KBM-7 (cell line): ENCODE measurements at regions not wholly inside any gene's neighbourhood (a gene's known extent, or its start where the extent isn't known, plus 50 kb on each side); places are given as distances from the start of the nearest gene placed in this dataset.

Experiments
- DNase-seq: peaks from one replicate; pipeline ENCODE4 v3.0.0-alpha.2; 2015
- in situ Hi-C: fragments of 300-500 bp; cut with MboI; formaldehyde crosslinking; loops from 2 replicates; pipeline ENCODE4 v1.14.3; 2020; ENCODE audit warnings: low sequenced_read_pairs, low pct_unique_long_range_greater_than_20kb, mixed read lengths

GRCh38 chr1:104387716-104388508 lies 638.2 kb downstream of the AMY1C start:
- DNase-seq, result peak; percentile 62
- in situ Hi-C loops, result no loop called here

- in situ Hi-C loops, result no loop called here
- no peak for DNase-seq
Observed at GRCh38 chr1:104392552-104392951, 642.9 kb downstream of the AMY1C start.

GRCh38 chr1:104402178-104402577 lies 652.5 kb downstream of the AMY1C start:
- in situ Hi-C loops, result no loop called here
- DNase-seq, result no peak

DNA sequence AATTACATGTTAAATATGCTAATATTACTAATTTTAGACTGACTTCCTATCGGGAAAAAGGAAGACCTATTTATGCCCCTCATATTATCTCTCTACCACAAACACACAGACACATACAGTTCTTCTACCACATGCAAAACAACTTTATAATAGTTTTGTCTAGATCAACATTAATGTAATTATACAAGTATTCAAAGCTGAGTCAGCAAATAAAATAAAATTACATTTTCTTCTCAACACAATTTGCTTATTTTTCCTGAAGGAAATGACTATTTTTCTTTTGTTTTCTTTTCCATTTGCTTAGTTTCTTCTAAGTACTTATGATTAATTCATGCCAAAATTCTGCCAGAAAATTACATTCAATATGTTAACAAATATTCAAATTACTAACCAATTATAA lies 654.2 kb downstream of the AMY1C start:
- no peak for DNase-seq
- in situ Hi-C loops, result no loop called here

- no peak for DNase-seq
- in situ Hi-C loops, result no loop called here
Observed at GRCh38 chr1:104406728-104407127, 657.0 kb downstream of the AMY1C start.

DNA sequence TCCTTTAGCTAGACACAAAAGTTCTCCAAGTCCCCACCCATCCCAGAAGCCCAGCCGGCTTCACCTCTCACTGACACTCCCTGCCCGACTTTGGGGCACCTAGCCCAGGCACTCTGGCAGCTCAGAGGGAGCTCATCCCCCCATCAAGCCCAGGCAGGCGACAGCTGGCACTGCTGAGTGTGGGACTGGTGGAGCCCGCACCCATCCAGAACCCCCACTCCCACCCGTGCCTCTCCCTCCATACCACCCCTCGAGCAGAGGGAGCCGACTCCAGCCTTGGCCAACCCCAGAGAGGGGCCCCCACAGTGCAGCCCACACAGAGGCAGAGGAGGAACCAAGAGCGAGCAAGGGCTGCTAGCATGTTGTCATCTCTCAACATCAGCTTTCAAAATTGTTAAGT lies 658.6 kb downstream of the AMY1C start:
- DNase-seq, result no peak
- in situ Hi-C loops, result no loop called here

DNA sequence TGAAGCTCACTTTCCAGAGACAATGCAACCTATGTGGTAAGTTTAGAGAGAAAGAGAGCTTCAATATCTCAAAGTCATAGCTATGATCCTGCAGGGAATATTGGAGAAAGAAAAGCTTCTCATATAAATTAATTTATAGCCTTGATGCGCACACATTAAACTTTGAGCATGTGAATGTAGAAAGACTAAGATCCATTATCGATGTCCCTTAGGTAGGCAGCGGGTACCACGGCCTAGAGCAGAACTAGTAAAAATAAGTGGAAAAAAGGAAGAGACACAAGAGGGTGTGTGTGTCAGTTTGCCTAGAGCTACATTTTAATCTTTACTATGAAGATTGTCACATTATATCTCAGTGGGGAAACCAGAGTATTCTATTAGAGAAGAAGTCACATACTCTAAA lies 685.6 kb downstream of the AMY1C start:
- no peak for DNase-seq
- in situ Hi-C loops, result no loop called here

GRCh38 chr1:104440011-104440410 lies 690.3 kb downstream of the AMY1C start:
- in situ Hi-C loops, result no loop called here
- no peak for DNase-seq

DNA sequence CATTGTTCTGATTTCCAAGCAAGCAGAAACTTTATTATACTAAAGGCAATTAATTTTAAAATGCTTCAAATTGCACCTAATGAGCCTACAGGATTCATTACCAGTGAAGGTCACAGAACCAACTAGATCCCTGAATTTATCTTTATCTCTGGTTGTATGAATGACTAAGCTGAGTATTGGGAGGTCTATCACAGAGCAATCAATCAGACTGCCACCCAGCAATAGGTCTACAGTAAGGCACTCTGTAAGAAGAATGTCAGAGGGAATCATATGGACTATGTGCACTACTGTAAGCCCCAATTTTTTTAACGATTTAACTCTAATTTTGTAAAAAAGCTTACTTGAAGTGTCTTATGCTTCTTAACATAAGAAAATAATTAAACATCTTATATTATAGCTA lies 707.0 kb downstream of the AMY1C start:
- in situ Hi-C loops, result no loop called here
- DNase-seq, result no peak

- DNase-seq, result peak; percentile 53
- in situ Hi-C loops, result no loop called here
Observed at GRCh38 chr1:104459886-104460285, 710.2 kb downstream of the AMY1C start.

DNA sequence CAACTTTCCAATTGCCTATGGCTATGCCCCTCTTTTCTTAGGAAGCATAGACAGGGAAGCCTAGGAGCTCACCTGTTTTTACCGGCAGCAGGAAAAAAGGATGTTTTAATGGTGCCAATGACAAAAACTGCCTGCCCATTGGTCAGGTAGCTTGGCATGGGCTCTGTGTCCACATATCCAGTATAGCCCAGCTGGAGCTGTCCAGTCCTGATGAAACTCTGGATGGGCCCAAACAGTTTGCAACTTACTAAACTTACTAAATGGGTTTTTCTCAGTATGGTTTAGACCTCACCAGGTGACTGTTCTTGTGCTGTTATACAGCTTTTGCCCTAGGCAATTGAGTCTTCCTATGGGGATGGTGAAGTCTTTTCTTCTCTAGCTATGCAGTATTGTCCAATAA lies 711.2 kb downstream of the AMY1C start:
- in situ Hi-C loops, result no loop called here
- no peak for DNase-seq

GRCh38 chr1:104463126-104463697 lies 713.5 kb downstream of the AMY1C start:
- in situ Hi-C loops, result no loop called here
- DNase-seq, result no peak

- in situ Hi-C loops, result no loop called here
- no peak for DNase-seq
Observed at GRCh38 chr1:104466068-104466467, 716.4 kb downstream of the AMY1C start.

GRCh38 chr1:104467590-104467989 lies 717.9 kb downstream of the AMY1C start:
- in situ Hi-C loops, result no loop called here
- no peak for DNase-seq

- in situ Hi-C loops, result no loop called here
- peak; percentile 60 for DNase-seq
Observed at GRCh38 chr1:104468282-104468681, 718.6 kb downstream of the AMY1C start.

GRCh38 chr1:104476126-104476525 lies 726.4 kb downstream of the AMY1C start:
- no peak for DNase-seq
- in situ Hi-C loops, result no loop called here

- in situ Hi-C loops, result no loop called here
- no peak for DNase-seq
Observed at GRCh38 chr1:104488296-104489015, 738.8 kb downstream of the AMY1C start.

DNA sequence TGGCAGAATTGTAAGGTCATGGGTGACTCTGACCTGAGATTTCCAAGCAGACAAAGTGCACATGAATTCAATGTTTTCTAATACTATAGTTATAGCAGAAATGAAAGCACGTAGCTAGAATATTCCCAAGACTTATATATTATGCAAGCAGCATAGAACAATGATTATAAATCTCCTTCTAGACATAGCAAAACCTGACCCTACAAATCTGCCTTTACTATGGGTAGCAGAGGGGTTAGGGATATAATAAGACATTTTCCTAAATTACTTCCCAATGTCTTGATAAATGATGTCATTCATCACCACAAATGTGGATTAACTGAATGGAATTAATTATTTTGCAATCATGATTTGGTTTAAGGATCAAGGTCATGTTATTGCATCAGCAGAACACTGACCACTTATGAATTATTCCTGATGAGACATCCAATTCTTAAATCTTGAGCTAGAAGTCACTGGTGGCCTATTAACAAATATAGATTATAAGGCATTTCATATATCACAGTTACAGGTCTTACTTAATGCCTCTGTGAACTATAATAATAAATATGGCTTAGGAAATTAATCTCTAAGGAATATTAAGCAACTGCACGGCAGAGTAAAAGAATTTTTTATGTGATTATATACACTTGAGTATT lies 776.6 kb downstream of the AMY1C start:
- in situ Hi-C loops, result no loop called here
- DNase-seq, result no peak

DNA sequence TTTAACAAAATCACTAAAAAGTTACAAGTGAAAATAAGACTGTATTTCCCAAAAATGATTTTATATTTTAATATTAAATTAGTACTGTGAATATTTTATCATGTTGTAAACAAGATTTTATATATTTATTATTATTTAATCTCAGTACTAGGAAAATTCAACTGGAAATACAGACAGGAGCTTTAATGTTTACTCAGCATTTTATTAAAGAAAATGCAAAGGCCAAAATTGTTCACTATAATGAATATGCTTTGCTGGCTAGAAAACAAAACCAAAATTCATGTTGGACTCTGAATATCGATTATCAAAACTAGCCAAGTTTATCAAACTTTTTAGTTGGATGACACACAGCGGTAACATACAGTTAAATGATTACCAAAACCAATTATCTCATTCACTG lies 782.3 kb downstream of the AMY1C start:
- in situ Hi-C loops, result no loop called here
- no peak for DNase-seq

DNA sequence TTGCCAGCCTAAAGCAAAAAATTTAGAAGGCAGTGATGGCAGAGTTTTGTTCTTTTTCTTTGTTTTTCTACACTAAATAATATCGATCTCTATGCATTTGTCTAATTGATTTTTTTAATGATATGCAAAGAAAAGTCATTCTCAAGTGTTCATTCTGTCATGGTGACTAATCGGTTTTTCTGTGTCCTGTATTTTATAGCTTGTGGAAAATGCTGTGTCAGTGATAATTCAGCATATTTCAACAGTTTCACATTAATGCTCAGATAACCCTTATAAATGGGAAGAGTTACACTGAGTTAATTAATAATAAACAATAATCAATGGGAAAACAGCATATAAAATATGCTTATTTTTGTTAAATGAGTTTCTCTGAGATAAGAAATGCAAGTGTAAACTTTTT lies 824.9 kb downstream of the AMY1C start:
- DNase-seq, result no peak
- in situ Hi-C loops, result no loop called here
